Suppressor macrophage treated with lipopolysaccharide for 4 hours (primary cell): ENCODE measurements at regions not wholly inside any gene's neighbourhood (a gene's known extent, or its start where the extent isn't known, plus 50 kb on each side); places are given as distances from the start of the nearest gene placed in this dataset.

Source experiments
- DNase-seq: peaks from one replicate; pipeline ENCODE4 v3.0.0-alpha.2; 2020

DNA sequence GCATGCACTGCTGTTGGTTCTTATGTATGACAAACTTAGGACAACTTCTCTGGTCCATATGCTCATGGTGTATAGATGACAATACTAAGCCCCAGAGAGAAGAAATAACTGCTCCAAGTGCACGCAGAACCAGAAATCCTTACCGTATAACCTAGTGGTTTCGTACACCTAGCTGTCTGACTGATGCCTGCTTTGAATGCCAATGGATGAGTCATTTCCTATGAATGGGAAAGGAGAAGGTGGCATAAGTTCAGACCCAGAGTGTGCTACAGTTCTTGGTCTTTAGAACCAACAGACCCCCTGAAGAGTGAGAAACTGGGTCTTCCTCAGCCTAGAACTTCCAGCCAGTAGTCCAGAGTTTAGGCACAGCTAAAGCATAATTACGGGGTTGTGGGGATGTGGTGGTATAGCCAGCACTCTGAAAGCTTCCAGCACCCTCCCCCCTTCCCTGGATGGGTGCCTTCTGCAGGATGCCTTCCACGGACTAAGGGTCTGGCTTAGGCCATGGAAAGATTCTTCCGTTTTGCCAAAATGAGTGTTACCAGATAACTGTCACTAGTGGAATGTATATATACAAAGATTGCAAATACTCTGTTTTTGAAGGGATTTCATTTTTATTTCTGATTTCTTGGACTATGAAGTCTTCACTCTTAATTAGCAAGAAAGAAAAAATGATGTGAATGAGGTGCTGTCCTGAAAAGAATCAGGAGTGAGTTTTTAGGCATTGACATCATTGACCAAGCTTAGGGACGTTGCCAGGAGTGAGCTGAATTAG, 84.6 kb upstream of the PACRGL start:
- no peak for DNase-seq

DNA sequence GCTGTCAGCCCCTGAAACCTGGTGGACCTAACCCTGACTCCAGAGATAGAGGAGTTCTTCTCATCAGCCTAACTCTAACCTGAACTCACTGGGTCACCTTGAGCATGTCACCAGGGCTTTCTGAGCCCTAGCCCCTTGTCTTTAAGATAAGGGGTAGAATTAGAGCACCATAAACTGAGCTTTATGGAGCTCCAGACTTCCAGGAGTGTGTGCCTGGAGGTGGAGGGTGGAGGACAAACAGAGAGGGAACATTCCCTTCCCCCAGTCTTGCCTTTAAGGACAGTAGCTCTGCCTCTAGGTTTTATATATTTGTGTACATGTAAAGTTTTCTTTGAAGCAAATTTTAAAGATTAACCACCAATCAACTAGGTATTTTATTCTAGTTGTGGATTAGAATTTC, 83.9 kb upstream of the PACRGL start:
- no peak for DNase-seq

DNA sequence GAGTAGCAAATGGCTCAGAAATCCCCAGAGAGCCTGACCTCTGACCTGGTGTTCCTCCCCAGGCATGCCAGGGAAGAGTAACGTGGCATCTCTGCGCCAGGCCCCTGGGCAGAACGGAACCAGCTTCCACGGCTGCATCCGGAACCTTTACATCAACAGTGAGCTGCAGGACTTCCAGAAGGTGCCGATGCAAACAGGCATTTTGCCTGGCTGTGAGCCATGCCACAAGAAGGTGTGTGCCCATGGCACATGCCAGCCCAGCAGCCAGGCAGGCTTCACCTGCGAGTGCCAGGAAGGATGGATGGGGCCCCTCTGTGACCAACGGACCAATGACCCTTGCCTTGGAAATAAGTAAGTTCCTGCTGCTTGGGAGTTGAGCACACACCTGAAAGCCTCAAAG, 83.4 kb upstream of the PACRGL start:
- DNase-seq: no peak

DNA sequence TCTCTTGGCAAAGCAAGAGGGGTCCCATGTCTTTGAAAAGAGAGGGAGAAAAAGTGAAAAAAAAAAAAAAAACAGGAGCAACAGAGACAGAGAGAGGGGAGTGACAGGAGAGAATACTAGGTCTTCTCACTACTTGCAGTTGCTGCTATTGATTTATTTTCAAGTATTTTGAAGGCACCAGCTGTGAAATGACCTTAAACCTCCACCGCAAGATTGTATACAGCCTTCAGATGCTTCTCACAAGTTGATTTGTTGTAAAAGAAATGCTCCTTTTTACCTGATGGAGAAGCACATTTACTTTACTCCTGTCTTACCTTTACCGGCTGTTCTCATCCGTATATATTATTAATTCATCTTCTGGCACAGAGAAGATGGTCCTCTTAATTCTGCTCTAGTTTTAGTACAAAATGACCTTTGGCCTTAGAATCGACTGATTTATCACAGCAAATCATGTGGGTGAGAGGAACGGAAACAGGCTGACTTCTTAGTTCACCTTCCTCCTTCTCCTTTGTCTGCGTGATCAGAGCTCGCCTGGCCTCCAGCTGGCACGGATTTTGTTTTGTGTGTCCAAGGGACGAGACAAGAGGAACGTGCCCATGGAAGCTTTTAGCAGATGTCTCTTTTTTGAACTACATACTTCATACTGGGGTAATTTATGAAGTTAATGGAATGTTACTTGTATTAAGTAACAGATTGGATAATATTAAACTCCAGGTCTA, 82.4 kb upstream of the PACRGL start:
- DNase-seq: peak; percentile 71

DNA sequence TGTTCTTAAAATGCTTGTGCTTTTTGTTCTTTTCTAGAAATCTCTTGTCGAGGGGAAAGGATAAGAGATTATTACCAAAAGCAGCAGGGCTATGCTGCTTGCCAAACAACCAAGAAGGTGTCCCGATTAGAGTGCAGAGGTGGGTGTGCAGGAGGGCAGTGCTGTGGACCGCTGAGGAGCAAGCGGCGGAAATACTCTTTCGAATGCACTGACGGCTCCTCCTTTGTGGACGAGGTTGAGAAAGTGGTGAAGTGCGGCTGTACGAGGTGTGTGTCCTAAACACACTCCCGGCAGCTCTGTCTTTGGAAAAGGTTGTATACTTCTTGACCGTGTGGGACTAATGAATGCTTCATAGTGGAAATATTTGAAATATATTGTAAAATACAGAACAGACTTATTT, 81.5 kb upstream of the PACRGL start:
- no peak for DNase-seq

DNA sequence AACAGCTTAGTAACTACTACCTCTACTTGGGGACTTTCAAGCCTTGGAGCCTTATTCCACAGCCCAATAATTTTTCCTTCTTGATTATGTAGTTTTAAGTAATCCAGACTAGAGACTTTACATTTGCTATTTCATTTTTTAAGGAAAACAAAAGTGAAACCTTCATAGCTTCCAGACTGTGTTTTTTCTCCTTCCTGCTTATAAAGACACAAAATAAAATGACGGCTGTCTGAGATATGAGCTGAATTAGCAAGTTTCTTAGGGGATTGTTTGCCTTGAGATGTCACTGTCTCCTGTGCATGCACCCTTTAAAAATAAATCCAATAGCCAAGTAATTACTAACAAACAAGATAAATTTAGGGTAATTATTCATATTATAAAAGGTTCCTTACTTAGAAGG, 78.8 kb upstream of the PACRGL start:
- peak; percentile 43 for DNase-seq

DNA sequence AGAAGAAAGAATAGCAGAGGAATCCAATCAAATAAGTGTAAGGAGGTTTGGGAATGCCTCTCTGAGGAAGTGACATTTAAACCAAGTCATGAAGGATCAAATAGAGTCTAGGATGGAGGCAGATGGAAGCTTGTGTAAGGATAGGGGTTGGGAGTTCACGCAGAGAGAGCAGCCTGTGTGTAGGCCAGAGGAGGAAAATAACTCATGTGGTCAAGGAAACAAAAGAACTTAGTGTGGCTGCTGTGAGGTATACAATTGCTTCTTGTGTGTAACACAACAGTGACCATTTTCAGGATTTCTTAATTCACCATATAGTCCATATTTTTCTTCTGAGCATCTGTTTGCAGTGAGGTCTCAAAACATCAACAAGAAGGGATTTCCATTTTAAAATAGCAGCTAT, 77.6 kb upstream of the PACRGL start:
- DNase-seq: no peak

DNA sequence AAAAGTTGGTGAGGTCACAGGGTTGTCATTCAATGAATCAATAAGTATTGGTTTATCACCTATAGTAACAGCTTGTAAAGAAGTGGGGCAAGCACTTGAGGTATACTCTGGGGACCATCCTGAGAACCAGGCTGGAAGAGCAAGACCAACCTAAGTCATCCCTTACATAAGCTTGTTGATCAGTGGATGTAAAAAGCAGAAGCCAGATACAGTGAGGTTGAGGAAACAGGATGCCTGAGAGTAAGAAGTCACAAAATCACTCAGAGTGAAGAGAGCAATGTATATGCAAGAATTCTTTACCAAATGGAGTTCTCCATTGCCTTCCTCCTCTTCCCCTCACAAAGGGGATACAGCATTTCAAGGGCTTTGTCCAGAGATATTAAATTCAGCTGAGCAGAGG, 76.3 kb upstream of the PACRGL start:
- peak; percentile 37 for DNase-seq

DNA sequence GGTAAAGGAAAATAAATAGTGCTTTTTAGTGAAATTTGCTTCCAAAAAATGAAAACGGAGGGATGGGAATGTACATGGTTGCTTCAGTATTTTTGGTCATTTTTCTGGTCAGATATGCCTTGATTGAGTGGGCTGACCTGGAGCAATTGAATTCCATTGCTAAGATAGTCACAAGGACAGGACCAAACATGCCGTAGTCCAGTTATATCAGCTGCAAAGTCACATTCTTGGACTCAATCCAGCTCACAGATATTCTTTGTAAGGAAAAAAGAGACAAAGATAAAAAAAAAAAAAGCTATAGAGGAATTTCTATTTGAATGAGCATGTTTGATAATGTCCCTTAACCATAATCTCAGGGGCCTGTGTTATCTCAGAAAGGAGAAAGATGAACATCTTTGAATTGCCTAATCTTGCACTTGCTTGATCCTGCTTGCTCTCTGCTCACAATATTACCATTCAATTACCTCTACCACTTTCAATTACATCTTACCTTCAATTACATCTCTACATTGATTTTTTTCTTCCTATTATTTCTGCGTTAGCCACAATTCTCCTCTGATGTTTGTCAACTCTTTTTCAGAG, 75.4 kb upstream of the PACRGL start:
- no peak for DNase-seq

DNA sequence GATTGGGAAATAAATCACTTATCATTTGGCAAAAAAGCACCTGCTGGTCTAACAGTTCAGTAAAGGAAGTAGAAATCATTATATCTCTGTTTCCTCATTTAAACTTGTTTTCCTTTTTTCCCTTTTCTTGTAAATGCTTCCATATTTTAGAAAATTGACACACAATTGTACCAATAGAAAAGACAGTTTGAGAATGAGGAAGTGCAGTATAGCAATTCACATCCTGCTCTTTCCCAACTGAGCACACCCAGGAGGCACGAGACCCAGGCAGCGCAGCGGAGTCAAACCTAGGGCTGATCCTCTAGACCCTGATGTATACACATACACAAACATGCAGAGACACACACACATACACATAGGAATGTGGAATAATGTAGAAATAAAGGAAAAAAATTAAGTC, 74.8 kb upstream of the PACRGL start:
- DNase-seq: peak; percentile 83

DNA sequence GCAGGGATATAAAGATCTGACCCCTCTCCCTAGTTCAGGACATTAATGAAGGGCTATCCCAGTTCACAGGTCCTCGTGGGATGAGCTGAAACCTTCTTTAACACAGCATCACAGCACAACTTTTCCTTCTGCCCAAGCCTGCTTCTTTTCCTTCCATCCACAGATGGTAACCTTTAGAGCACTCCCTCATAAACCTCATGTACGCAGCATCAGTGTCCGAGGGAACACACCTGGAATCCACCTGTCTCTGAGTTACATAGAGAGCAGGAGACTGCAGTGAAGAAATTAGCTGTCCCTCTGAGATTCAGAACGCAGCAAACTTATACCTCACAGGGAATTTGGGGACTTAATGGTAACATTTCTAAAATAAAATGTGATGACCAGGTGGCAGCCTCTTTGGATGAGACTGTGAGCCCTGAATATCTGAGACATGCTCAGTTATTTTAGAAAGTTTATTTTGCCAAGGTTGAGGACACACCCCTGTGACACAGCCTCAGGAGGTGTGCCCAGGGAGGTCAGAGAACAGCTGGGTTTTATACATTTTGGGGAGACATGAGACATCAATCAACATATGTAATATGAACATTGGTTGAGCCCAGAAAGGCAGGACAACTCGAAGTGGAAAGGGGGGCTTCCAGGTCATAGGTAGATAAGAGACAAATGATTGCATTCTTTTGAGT, 73.8 kb upstream of the PACRGL start:
- DNase-seq: no peak

DNA sequence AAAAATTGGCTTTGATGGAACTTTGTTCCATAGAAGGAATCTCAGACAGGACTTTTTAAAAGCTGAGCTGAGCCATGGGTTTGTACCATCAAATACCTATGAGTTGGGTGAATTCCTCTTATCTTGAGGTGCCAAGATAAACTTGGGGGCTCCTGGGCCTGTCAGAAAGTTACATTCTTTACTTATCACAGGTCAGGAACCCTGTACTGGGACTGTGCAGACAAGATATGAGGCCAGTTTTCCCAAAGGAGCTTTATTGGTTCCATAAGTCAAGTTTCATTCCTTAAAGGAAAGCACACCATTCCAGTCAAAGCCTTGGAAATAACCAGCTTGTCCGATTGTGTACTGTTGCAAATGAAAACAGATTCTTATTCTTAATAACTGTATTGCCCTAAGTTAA, 72.4 kb upstream of the PACRGL start:
- DNase-seq: no peak

DNA sequence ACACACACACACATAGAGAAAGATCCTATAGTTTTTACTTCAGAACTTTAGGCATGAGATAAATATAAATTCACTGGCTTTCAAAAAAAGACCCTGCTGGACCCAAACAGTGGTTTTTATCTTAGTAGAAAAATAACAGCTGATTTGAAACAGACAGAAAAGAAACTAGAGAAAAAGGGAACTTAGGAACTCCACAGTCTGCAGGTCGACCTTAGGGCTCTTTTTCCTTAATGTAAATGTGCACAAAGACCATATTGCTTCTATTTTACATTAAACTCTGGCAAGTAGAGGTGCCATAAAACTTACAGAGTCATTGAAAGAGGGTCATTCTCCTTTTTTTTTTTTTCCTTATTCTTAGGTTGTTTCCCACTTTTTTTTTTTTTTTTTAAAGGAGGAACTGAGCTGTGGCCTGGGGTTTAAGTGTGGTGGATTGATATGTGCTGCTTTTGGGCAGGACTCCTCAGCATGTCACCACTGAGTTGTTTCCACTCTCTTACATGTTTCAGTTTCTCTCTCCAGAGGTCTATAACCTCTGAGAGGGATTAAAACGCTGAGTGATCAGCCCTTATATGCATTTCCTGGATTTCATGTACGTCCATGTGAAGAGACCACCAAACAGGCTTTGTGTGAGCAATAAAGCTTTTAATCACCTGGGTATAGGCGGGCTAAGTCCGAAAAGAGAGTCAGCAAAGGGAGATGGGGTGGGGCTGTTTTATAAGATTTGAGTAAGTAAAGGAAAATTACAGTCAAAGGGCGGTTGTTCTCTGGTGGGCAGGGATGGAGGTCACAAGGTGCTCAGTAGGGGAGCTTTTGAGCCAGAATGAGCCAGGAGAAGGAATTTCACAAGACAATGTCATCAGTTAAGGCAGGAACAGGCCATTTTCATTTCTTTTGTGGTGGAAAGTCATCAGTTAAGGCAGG, 70.8 kb upstream of the PACRGL start:
- peak; percentile 63 for DNase-seq

DNA sequence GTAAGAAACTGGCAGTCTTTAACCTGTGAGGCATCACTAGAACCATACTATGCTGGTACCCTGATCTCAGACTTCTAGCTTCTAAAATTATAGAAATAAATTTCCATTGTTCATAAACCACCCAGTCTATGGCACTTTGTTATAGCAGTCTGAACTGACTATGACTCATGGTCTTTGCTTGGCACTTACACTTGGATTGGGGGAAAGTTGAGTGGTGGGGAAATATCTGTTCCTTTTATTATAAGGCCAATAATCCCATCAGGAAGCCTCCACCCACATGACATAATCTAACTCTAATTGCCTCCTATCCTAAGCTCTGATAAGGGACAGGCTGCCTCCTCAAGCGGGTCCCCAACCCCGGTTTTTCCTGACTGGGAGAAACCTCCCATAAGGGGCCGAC, 61.4 kb upstream of the PACRGL start:
- DNase-seq: no peak

DNA sequence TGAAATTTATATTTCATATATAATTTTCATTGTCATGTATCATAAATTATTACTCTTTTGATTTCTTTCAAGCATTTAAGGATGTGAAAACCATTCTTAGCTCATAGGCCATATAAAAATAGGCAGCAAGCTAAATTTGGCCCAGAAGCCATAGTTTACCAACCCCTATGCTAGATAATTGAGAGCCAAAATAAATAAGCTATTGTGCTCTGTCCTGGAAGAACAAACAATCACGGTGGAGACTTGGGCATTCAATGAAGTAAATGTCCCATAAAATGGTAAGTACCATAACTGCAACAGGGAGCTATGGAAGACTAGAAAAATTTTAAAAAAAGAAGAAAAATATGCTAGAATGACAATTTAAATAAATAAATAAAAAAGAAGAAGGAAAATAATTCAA, 60.9 kb upstream of the PACRGL start:
- no peak for DNase-seq

DNA sequence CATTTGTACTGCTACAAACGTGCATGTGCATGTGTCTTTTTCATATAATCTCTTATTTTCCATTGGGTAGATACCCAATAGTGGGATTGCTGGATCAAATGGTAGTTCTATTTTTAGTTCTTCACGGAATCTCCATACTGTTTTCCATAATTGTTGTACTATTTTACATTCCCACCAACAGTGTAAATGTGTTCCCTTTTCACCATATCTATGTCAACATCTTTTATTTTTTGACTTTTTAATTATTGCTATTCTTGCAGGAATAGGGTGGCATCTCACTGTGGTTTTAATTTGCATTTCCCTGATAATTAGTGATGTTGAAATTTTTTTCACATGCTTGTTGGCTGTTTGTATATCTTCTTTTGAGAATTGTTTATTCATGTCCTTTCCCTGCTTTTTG, 59.3 kb upstream of the PACRGL start:
- no peak for DNase-seq

DNA sequence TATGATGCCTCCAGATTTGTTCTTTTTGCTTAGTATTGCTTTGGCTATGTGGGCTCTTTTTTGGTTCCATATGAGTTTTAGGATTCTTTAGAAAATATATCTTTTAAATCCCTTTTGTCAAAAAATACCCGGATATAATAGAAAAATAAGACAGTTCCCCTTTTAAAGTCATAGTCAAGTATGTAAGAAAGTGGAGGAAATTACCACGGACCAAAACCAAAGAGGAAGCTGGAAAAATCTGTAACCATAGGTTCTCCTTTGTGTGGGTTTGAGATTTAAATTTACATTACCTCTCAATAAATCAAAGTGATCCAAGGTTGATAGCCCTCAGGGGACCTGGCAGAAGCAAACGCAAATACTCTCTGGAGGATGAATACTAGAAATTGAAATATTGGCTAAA, 58.3 kb upstream of the PACRGL start:
- peak; percentile 30 for DNase-seq

DNA sequence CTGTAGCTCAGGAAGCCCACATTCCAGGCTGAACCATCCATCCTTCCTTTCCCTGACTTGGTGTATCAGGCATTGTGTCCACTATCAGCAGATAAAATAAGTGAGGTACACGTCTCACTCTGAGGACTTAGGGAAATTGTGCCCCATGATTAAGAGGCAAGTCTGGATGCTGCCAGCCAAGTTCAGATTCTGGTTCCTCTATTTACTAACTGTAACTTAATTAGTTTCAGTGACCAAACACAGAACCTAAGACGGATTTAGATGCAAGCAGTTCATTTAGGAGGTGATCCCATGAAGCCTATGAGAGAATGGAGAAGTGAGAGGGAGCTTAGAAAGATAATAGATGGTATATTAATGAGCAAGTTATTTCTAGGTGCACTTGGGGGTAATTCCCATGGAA, 56.6 kb upstream of the PACRGL start:
- peak; percentile 27 for DNase-seq

DNA sequence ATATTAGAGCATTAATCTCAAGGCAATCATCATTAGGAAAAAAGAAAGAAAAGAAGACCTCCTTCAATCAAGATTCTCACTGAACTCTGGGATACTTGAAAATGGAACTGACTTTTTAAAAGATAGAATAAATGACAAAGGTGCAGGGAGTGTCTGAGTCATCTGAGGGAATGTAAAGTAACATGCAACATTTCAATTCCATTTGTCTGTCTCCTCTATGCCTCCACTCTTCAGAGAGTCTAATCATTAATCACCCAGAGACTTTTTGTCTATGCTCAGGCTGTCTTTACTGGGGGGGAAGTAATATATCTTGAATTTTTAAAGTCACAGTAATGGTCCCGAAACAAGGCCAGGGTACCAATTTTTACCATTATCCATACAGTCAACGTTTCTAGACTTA, 55.0 kb upstream of the PACRGL start:
- DNase-seq: no peak

DNA sequence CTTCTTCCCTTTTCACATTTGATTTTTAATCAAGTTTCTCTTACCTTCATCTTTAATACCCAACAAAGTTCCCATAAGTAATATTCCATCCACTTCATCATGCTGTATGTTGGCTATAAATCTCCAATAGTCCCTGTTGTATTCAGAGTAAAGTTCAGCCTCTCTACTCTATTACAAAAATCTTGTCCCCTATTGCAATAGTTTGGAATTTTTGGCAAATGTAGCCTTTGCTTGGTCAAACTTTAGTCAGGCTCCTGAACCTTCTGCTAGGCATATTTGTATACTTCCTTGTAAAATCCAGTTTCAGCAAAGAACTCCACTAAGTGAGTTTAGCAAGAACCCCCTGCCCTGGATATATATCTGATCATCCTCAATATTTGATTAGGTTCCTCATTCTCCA, 54.0 kb upstream of the PACRGL start:
- peak; percentile 14 for DNase-seq
